Endothelial cell of umbilical vein (primary cell): ENCODE measurements at regions not wholly inside any gene's neighbourhood (a gene's known extent, or its start where the extent isn't known, plus 50 kb on each side); places are given as distances from the start of the nearest gene placed in this dataset.

Source experiments
- BruUV-seq: library from RNA; stranded (reverse); fragments of 400-500 nt; replicated peaks from 2 replicates; lab custom pipeline; 2021; lab: Mats Ljungman, UMichigan
- CTCF ChIA-PET: fragments of 300-600, 350-600 bp; sonication (Branson Sonifier 250); formaldehyde crosslinking; loops from one replicate; lab custom pipeline; 2021; ENCODE audit warnings: antibody characterized with exemption, inconsistent platforms; lab: Charles Lee
- POLR2A ChIA-PET: fragments of 300-600, 350-600 bp; sonication (Branson Sonifier 250); formaldehyde crosslinking; loops from one replicate; lab custom pipeline; 2021; ENCODE audit warnings: antibody characterized with exemption, inconsistent platforms; lab: Charles Lee
- DNase-seq: peaks from one replicate; pipeline ENCODE4 v3.0.0-alpha.2; 2011; ENCODE audit warnings: low read depth, low spot score
- FAIRE-seq: peaks from 2 replicates; lab custom pipeline; 2011; peaks lifted over from hg19 to GRCh38; lab: Jason Lieb, UNC
- H2AFZ ChIP-seq: 2 replicates; pipeline ENCODE4 v1.6.0; 2012; ENCODE audit warnings: low read depth, low read length, control low read depth, inconsistent platforms
- H3K27ac ChIP-seq: 2 replicates; pipeline ENCODE4 v1.5.1; 2011; ENCODE audit warnings: low read depth, mild to moderate bottlenecking, control low read depth, low read length, moderate library complexity; ENCODE audit not compliant: insufficient read depth
- H3K27me3 ChIP-seq, 2 experiments: 2 replicates each; pipeline versions ENCODE4 v1.6.0 to v1.6.1; 2011; ENCODE audit warnings: low read length in 2 of 2, mixed read lengths in 1 of 2; ENCODE audit not compliant: control insufficient read depth in 2 of 2, insufficient read depth in 2 of 2
- H3K36me3 ChIP-seq, 2 experiments: 2 replicates in 1 of 2; 3 replicates in 1 of 2; pipeline ENCODE4 v1.5.1; 2011; ENCODE audit warnings: low read length in 2 of 2, mild to moderate bottlenecking in 1 of 2, moderate library complexity in 1 of 2; ENCODE audit not compliant: control insufficient read depth in 2 of 2, insufficient read depth in 2 of 2; ENCODE audit errors: extremely low read depth in 1 of 2
- H3K4me1 ChIP-seq: 3 replicates; pipeline ENCODE4 v1.5.1; 2011; ENCODE audit warnings: mild to moderate bottlenecking, low read length; ENCODE audit not compliant: control insufficient read depth, insufficient read depth; ENCODE audit errors: extremely low read depth
- H3K4me2 ChIP-seq: 2 replicates; pipeline ENCODE4 v1.6.1; 2011; ENCODE audit warnings: low read length, control low read depth, mixed read lengths; ENCODE audit not compliant: insufficient read depth
- H3K4me3 ChIP-seq, 3 experiments: fragments of 200-600 bp in 1 of 3; sonication (generic), shearing (Covaris generic) in 1 of 3; replicated peaks in 1 of 3; 2 replicates each; pipeline ENCODE4 v1.5.1; 2011 to 2016; ENCODE audit warnings: control low read depth in 3 of 3, low read length in 3 of 3, mild to moderate bottlenecking in 2 of 3, inconsistent platforms in 1 of 3, low read depth in 1 of 3, moderate library complexity in 1 of 3; ENCODE audit not compliant: insufficient read depth in 1 of 3
- H3K79me2 ChIP-seq: 2 replicates; pipeline ENCODE4 v1.6.0; 2012; ENCODE audit warnings: low read length, inconsistent platforms; ENCODE audit not compliant: control insufficient read depth, insufficient read depth
- H3K9ac ChIP-seq: replicated peaks from 2 replicates; pipeline ENCODE3; 2011; ENCODE audit warnings: low read length, control low read depth; ENCODE audit not compliant: insufficient read depth; ENCODE audit errors: extremely low read depth
- H3K9me1 ChIP-seq: replicated peaks from 3 replicates; pipeline ENCODE4 v1.6.0; 2011; ENCODE audit warnings: mild to moderate bottlenecking, low read length; ENCODE audit not compliant: control insufficient read depth, insufficient read depth; ENCODE audit errors: extremely low read depth
- H3K9me3 ChIP-seq: replicated peaks from 2 replicates; pipeline ENCODE4 v1.5.1; 2012; ENCODE audit warnings: low read length, inconsistent platforms; ENCODE audit not compliant: control insufficient read depth, insufficient read depth
- H4K20me1 ChIP-seq: replicated peaks from 2 replicates; pipeline ENCODE3; 2011; ENCODE audit warnings: mild to moderate bottlenecking, low read length; ENCODE audit not compliant: control insufficient read depth, insufficient read depth; ENCODE audit errors: extremely low read depth
- EZH2 ChIP-seq: IDR thresholded peaks from 2 replicates; pipeline ENCODE4 v1.6.1; 2012; ENCODE audit warnings: borderline replicate concordance, low read depth, mild to moderate bottlenecking, moderate library complexity, low read length, inconsistent platforms; ENCODE audit not compliant: severe bottlenecking
- FOS ChIP-seq: IDR thresholded peaks from 2 replicates; pipeline ENCODE4 v1.6.1; 2011; ENCODE audit warnings: mild to moderate bottlenecking, low read length, moderate library complexity, borderline replicate concordance; ENCODE audit not compliant: insufficient read depth
- GATA2 ChIP-seq: IDR thresholded peaks from 2 replicates; pipeline ENCODE4 v1.7.0; 2011; ENCODE audit warnings: low read depth, mild to moderate bottlenecking, moderate library complexity, mixed read lengths, low read length; ENCODE audit not compliant: insufficient read length, insufficient read depth
- JUN ChIP-seq: IDR thresholded peaks from 2 replicates; pipeline ENCODE4 v1.6.1; 2011; ENCODE audit warnings: borderline replicate concordance, low read depth; ENCODE audit not compliant: insufficient read length, insufficient read depth
- MYC ChIP-seq: IDR thresholded peaks from one replicate; pipeline ENCODE4 v1.6.1; 2011; ENCODE audit warnings: mild to moderate bottlenecking, low read depth, low read length
- POLR2A ChIP-seq: IDR thresholded peaks from 2 replicates; pipeline ENCODE4 v1.6.1; 2012; ENCODE audit warnings: low read depth, mild to moderate bottlenecking, control low read depth, low read length
- POLR2AphosphoS5 ChIP-seq: IDR thresholded peaks from 2 replicates; pipeline ENCODE4 v1.6.1; 2012; ENCODE audit warnings: low read depth, mild to moderate bottlenecking, control low read depth, low read length, moderate library complexity; ENCODE audit not compliant: insufficient read depth
- dilution Hi-C: fragments of 300-500 bp; cut with MboI; formaldehyde crosslinking; loops from one replicate; pipeline ENCODE4 v1.15.0; 2019; ENCODE audit warnings: low sequenced_read_pairs; ENCODE audit not compliant: extremely low pct_ligation_motif_present
- intact Hi-C: fragments of 100-400 bp; cut with micrococcal nuclease; formaldehyde crosslinking; loops from one replicate; pipeline ENCODE4 v1.10.0; 2022
- TF ChIP-seq, protein P1 (sequence below), 2 donors: IDR thresholded peaks; 1 replicate in 1 of 2; 2 replicates in 1 of 2; pipeline ENCODE4 v1.5.1; 2011; ENCODE audit warnings: low read length in 2 of 2, mild to moderate bottlenecking in 2 of 2, moderate library complexity in 2 of 2, control low read depth in 1 of 2, inconsistent platforms in 1 of 2, low read depth in 1 of 2; ENCODE audit not compliant: insufficient read depth in 1 of 2; ENCODE audit errors: extremely low read depth in 1 of 2
- TF ChIP-seq, protein P2 (sequence below): IDR thresholded peaks from 2 replicates; pipeline ENCODE4 v1.6.1; 2011; ENCODE audit not compliant: insufficient read depth, insufficient read length

DNA sequence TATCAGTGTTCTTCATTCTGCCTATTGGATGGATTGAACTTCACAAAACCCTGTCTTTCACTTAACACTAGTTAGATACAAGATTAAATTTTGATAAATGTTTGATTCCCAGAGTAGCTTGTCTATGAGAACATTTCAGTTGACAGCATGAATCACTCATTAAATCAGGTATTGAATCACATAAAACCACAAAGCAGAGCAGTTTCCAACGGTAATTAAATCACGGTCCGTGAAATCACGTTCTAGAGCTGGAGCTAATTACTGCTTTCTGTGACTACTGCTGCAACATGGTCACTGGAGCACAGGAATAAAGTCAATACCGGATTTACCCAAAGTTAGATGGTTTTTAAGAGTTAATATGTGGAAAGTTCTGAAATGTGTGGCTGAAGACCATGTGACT lies 257.8 kb upstream of the PCDH15 start:
- dilution Hi-C loops (no loop called here), intact Hi-C loops (no loop called here)
- Histone ChIP-seq H3K27me3 (no peaks in the 10 kb centered on the region), H2AFZ (no peak overlapping the region), H3K79me2 (no peaks in the 10 kb centered on the region), H3K27ac (no peak overlapping the region), H3K4me3 (no peak overlapping the region), H3K4me1 (no peaks in the 10 kb centered on the region), H3K9me3 (no peaks in the 10 kb centered on the region), H4K20me1 (no peaks in the 10 kb centered on the region), H3K4me2 (no peak overlapping the region), H3K9me1 (no peaks in the 10 kb centered on the region), H3K9ac (no peak overlapping the region), H3K36me3 (no peaks in the 10 kb centered on the region)
- ChIA-PET CTCF (no interaction called here), POLR2A (no interaction called here)
- DNase-seq, result no peak
- no TSS peak for BruUV-seq
- no peak for FAIRE-seq
- TF ChIP-seq, protein P1, sequence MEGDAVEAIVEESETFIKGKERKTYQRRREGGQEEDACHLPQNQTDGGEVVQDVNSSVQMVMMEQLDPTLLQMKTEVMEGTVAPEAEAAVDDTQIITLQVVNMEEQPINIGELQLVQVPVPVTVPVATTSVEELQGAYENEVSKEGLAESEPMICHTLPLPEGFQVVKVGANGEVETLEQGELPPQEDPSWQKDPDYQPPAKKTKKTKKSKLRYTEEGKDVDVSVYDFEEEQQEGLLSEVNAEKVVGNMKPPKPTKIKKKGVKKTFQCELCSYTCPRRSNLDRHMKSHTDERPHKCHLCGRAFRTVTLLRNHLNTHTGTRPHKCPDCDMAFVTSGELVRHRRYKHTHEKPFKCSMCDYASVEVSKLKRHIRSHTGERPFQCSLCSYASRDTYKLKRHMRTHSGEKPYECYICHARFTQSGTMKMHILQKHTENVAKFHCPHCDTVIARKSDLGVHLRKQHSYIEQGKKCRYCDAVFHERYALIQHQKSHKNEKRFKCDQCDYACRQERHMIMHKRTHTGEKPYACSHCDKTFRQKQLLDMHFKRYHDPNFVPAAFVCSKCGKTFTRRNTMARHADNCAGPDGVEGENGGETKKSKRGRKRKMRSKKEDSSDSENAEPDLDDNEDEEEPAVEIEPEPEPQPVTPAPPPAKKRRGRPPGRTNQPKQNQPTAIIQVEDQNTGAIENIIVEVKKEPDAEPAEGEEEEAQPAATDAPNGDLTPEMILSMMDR (IDR thresholded peaks at IDR 0.05; ENCODE audit: extremely low read depth in 1 of 2, insufficient read depth in 1 of 2, low read depth in 1 of 2, low read length in 2 of 2), result no peak
- TF ChIP-seq POLR2A (no peak), FOS (no peak), MYC (no peak), JUN (no peak), POLR2AphosphoS5 (no peak), EZH2 (no peak), GATA2 (no peak)
- TF ChIP-seq, protein P2, sequence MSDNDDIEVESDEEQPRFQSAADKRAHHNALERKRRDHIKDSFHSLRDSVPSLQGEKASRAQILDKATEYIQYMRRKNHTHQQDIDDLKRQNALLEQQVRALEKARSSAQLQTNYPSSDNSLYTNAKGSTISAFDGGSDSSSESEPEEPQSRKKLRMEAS, result no peak
